Germinal center (tissue), 1 donor: ENCODE measurements at regions not wholly inside any gene's neighbourhood (a gene's known extent, or its start where the extent isn't known, plus 50 kb on each side); places are given as distances from the start of the nearest gene placed in this dataset.

ENCODE experiments used
- DNase-seq: peaks from one replicate; pipeline ENCODE4 v3.0.0; 2012; ENCODE audit warnings: mixed read lengths, low spot score

DNA sequence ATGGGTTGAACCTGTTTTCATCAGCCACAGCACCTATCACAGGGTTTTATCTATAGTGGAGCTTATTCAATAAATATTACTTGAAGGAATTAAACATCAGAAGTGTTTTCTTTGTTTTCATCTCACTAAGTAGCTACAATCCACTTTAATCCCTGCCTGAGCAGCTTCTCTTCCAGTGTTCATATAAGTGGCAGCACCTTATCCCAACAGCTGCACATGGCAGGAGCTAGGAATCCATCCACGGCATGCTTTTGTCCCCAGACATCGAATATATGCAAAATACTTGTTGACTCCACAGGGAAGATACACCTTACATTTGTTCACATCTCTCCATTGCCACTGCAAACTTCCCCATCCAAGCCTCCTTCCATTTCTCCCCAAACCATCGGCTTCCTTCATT, 549.8 kb upstream of the FAM241A start:
- no peak for DNase-seq

DNA sequence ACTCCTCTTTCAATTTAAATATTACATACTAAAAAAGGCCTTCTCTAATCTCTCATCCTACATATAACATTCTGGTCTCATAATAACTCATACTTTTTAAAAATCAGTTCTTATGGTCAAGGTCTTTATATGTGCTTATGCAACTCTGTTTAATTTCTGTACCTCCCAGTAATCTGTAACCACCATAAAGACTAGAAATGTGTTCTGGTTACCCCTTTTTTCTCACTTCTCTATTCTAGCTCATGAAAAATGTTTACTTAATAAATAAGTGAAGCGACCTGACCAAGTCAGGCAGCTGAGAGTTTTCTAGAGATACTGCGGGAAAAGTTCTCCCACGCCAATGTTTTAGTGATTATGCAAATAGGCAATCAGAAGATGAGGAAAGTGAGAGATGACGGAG, 548.8 kb upstream of the FAM241A start:
- DNase-seq: no peak

- DNase-seq: no peak
These were observed 543.6 kb upstream of the FAM241A start for GRCh38 chr4:111601671-111602070.

DNA sequence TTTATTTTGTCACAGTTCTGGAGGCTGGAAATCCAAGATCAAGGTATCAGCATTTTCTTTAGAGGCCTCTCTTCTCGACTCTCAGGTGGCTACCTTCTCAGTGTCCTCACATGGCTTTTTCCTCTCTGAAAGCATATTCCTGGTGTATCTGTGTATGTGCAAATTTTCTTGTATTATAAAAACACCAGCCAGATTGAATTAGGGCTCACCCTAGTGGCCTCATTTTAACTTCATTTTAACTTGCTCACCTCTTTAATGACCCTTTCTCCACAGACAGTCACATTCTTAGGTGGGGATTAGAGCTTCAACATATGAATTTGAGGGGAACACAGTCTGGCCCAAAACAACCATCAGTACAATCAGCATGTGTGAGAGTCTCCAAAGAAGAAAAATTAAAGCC, 542.4 kb upstream of the FAM241A start:
- no peak for DNase-seq

DNA sequence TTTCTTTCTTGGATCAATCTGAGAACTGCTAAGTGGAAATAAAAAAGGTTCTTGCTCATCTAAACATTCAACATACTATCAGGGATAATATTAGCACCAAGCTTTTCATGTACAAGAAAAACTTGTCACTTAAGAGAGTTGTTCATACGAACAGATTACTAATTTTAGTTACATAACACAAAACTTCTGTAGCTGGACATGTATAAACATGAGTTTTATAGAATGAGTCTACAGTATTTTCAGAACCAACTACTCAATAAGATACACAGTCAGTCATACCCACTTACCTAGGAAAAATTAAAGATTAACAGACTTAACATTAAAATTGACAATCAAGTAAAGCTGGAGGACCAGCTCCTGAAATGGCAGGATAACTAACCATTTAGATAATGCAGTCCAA, 540.1 kb upstream of the FAM241A start:
- DNase-seq: no peak

DNA sequence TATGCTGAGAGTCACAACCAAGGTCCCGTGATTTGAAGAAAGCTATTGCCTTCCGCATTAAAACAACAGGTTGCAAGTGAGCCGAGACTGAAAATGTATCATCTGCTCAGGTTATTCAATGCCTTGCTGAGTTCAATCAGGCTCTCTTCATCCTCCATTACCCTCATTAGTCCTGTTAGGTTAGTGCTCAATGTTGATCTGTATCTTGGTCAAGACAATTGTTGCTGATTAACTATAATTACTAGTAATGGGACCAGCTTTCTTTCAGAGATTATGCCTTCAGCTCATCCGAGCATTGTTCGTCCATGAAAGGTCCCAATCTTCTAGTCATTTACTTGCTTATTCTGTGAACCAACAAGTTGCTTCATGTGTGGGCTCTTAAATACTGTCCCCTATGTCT, 534.6 kb upstream of the FAM241A start:
- DNase-seq: no peak

- DNase-seq: no peak
These were observed 526.3 kb upstream of the FAM241A start for GRCh38 chr4:111618908-111619307.

- no peak for DNase-seq
These were observed 516.8 kb upstream of the FAM241A start for GRCh38 chr4:111628437-111628836.

DNA sequence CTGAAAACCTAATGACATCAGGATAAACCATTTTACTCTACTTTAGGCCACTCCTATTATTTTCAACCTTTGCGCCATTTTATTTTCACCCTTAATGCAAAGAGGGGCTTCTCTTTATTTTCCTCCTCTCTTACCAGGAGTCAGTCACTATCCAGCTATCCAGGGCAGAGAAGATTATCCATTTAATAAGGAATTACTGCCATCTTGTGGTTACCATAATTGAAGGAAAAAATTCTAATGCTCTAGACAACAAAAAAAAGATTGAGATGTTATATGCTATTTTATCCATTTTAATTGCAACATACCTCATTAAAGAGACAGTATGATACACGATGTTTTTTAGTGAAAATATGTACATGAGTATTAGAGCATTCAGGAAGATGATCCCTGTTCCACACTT, 514.5 kb upstream of the FAM241A start:
- DNase-seq: no peak

GRCh38 chr4:111631215-111631999, 513.8 kb upstream of the FAM241A start:
- no peak for DNase-seq

DNA sequence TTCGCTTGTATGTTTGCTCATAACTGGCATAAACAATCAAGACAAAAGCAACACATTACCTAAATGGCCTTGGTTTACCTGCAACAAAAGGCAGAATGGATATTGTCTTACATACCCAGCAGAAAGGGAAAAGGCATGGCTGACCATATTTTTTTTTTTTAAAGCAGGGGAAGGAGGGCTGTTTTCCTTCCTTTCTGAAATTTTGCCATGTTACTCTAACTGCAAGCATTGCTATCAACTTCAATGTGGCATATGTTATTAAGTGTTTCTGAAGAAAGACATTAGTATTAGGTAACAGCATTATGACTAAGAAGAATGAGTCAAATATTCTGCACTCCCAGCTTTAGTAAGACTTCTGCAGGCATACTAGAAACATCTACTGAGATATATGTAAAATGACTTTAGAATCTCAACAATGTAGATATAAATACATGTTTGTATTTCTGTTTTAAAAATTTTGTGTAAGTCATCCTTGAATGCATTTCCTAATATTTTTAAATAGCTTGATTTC, 512.6 kb upstream of the FAM241A start:
- no peak for DNase-seq

GRCh38 chr4:111633663-111634266, 511.5 kb upstream of the FAM241A start:
- no peak for DNase-seq

GRCh38 chr4:111635646-111636045, 509.6 kb upstream of the FAM241A start:
- DNase-seq: no peak

DNA sequence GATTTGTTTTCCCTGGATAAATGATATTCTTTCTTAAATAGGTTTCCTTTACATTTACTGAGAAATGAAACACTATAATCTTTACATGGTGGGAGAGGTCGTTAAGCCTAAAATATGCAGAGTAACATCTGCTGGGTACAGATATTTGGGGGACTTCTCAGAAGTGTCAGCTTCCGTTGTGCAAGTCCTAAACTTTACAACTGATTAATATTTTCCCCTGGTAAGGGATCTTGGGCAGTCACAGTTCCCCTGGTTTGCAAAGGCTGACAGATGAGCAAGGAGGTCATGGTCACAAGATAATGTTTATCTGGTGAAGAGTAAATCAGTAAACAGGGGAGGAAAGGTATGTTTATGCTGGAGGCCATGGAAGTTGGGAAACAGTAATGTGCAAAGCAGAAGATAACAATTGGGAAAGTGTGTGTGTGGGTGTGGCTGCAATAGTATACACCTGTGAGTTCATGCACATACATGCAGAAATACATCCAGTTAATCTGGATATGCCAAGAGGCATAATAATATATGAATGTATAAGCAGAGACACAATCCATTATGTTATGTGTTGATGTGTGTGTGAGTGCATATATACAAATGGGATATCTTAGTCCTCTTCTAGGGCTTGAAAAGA, 508.2 kb upstream of the FAM241A start:
- no peak for DNase-seq

GRCh38 chr4:111639120-111639690, 506.0 kb upstream of the FAM241A start:
- no peak for DNase-seq

DNA sequence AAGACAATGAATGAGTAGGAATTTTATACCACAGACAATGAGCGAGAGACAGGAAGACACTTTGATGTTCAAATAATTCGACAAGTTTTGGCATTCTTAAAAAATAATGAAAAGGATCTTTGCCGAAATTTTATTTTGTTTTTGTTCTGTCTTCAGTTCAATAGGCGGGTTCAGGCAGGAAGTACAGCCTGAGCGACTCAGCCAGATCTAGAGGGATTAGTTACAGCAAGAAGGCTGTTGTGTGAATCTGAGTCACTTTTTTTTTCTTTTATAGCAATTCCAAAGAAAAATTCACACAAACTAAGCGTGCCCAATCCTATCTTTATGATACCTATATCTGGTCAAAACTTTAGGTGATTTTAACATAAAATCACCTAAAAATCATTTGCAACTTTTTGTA, 505.4 kb upstream of the FAM241A start:
- no peak for DNase-seq

DNA sequence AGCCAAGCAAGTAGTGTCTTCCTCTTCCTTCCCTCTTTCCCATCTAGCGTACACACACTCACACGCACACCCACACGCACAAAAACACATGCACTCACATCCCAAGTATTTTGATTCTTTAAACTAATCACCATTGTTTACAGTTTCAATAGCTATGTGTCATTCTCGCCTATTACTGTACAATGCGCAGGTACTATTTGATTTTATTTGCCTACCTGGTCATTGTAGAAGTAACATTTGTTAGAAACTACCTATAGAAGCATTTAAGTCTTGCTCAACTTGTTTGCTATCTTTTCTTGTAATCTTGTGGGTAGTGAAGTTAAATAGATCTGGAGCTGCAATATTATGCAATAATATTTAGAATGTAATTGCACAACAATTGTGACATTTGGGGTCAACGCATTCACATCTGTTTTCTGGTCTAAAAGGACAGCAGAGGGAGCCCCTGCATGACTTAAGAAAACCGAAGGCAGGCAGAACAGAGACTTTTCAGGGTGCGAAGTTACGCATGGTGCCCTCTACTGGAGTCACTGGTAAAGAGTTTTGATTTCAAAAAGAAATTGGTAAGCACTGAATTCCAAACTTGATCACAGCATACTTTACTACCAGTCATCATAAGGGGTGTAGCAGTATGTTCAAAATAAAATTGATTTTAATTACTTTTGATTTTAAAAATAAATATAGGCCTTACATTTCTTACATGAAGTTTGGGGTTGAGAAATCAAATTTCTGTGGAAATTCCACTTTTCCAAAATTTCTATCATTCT, 503.3 kb upstream of the FAM241A start:
- DNase-seq: peak; percentile 54

- no peak for DNase-seq
These were observed 497.2 kb upstream of the FAM241A start for GRCh38 chr4:111648056-111648455.

GRCh38 chr4:111649308-111649707, 495.9 kb upstream of the FAM241A start:
- DNase-seq: no peak

- DNase-seq: no peak
These were observed 495.1 kb upstream of the FAM241A start for GRCh38 chr4:111650146-111650545.

DNA sequence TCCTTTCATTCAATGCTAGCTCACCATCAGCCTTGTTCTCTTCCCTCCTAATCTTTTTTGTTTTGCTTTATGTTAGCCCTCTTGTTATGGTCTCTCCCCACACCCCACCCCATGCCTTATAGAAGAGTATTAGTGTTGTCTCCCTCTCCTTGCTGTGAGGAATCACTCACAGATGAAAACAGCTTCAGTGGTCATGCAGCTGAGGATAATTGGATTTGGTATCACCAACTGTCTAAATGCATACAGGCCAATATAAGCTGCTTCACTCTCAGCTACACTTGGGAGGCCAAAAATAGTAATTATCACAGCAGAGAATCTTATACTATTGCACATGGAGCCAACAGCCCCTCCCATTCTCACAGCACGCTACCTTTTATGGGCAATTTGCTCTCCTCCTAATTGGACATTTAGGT, 494.6 kb upstream of the FAM241A start:
- no peak for DNase-seq

DNA sequence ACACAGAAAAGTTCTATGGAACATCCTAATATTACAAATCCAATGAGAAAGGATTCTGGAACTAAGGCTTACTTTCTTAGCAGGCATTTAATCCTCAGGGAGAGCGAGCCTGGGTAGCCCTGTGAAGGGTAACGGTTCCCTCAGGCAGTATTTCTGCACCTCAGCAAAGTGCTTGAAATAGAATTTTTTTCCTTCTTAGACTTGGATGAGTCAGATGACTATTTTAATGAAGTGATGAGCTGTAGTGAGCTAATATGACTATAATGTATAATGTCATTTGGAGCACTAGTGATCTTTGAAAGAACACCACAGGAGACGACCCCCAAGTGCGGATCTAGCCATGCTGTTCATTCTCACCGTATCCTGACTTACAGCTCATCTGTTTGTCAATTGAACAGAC, 493.0 kb upstream of the FAM241A start:
- DNase-seq: no peak
